ENCODE measurements at regions not wholly inside any gene's neighbourhood (a gene's known extent, or its start where the extent isn't known, plus 50 kb on each side); places are given as distances from the start of the nearest gene placed in this dataset.

- no peak for DNase-seq
Observed at GRCh38 chr2:191738003-191738402, 60.1 kb downstream of the NABP1 start.

DNA sequence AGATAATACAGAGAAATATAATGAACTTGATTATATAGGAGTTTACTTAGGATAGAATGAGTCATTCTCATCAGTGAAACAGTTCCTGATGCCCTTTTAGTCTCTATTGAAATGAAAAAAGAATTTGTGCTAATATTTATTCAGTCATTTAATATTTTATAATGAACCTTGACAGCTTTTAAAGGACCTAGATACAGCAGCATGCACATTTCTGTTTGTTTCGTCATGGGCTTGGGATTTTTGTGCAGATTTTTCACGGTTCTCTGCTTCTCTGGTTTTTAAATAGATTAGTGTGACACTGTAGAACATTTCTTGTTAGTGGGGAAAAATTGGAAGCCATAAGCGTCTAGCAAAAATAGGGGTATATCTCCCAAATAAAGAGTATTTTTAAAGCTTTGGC is 60.7 kb downstream of the NABP1 start:
- DNase-seq = no peak

DNA sequence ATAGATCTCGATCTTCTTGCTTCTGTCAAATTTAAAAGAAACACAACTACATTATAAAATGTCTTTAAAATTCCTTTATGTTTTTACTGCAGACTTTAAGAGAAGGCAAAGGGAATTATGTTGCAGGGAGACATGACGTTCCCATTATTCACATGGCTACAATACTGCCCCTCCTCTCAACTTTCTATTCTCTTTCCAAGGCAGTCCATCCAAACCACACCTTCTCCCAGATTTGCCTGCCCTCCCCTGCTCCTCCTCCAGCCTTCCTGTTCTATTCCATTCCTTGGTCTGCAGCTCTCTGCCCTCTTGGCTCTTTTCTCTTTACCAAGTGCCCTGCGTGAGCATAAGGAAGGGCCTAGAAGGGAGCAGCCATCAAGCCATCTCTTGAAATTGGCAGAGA is 61.3 kb downstream of the NABP1 start:
- no peak for DNase-seq

GRCh38 chr2:191740016-191740419 is 62.1 kb downstream of the NABP1 start:
- peak; percentile 9 to 68 for DNase-seq

- no peak for DNase-seq
Observed at GRCh38 chr2:191740759-191741158, 62.8 kb downstream of the NABP1 start.

- DNase-seq = no peak
Observed at GRCh38 chr2:191746346-191747169, 68.6 kb downstream of the NABP1 start.

DNA sequence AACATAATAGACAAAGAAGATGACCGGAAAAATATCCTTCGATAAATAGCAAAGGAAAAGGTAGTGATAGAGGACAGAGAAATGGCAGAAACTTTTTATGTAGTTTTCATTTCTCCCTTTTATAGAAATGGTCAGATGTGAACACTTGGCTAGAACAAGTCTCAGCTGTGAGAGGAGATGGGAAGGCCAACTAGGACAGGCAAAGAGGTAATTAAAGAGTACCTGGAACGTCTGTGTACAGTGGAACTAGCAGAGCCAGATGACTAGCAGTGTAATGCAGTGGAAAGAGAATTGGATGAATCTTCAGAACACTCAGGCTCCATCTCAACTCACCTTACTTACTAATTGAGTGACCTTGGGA is 69.2 kb downstream of the NABP1 start:
- no peak for DNase-seq

- DNase-seq = no peak
Observed at GRCh38 chr2:191748059-191748461, 70.1 kb downstream of the NABP1 start.

DNA sequence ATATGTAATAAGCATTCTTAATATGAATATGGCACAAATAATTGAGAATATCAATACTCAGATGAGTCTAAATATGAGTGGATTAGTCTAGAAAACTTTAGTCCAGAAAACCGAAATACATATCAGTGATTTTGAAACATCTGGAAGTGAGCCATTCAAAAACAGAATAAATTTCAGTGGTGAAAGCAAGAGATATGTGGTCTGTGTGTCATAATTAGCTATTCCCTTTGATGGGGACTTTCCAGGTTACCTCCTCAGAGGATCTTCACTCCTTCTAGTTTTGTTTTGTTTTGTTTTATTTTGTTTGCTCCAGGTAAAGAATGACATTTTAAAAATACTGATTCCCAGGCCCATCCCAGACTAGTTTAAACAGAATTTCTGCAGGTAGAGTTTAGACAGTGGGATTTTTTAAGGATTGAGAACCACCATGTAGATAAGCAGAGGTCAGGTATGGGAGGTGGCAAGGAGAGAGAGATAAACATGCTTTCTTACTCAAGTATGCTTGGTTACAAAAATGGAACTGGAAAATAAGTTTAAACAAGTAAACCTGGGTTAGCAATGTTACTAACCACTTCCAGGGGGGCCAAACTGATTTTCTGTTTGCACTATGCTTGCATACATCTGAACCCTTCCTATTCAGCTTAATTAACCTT is 70.7 kb downstream of the NABP1 start:
- DNase-seq = no peak

GRCh38 chr2:191749181-191749540 is 71.2 kb downstream of the NABP1 start:
- DNase-seq = no peak

DNA sequence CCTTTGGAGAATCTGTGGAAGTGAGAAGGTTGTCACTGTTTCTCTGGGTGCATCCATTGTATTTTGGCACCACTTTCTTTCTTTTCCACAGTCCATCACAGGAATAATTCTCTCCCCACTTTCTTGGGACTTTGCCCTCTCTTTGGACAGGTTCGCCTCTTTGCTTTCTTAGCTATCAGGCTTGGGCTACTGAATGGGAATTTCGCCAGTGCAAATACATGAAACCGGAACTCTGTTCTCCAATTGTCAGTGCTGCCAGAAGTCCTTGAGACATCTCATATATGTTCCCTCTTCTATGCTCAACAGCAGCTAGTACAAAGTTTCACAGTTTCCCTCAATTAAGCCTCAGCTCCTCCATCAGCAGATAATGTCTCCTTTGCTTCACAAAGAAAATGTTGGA is 76.2 kb downstream of the NABP1 start:
- DNase-seq = no peak

GRCh38 chr2:191756761-191757160 is 78.8 kb downstream of the NABP1 start:
- DNase-seq = no peak

DNA sequence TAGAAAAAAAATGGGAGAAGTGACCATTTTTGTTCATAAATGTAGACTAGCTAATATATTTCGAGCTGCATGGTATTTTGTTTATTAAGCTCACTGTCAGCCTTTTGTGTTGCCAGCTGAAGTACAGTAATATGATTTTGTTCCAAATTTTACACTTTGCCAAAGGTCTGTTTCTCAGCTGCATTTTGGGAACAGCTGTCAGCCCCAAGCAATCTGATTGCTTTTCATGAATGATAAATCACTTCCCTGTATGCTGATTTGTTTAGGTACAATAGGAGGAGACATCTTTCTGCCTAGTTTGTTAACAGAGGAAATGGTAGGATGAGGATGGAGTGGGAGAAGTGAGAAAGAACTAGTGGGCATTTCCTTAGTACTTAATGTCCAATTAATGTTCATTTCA is 79.3 kb downstream of the NABP1 start:
- DNase-seq = no peak

DNA sequence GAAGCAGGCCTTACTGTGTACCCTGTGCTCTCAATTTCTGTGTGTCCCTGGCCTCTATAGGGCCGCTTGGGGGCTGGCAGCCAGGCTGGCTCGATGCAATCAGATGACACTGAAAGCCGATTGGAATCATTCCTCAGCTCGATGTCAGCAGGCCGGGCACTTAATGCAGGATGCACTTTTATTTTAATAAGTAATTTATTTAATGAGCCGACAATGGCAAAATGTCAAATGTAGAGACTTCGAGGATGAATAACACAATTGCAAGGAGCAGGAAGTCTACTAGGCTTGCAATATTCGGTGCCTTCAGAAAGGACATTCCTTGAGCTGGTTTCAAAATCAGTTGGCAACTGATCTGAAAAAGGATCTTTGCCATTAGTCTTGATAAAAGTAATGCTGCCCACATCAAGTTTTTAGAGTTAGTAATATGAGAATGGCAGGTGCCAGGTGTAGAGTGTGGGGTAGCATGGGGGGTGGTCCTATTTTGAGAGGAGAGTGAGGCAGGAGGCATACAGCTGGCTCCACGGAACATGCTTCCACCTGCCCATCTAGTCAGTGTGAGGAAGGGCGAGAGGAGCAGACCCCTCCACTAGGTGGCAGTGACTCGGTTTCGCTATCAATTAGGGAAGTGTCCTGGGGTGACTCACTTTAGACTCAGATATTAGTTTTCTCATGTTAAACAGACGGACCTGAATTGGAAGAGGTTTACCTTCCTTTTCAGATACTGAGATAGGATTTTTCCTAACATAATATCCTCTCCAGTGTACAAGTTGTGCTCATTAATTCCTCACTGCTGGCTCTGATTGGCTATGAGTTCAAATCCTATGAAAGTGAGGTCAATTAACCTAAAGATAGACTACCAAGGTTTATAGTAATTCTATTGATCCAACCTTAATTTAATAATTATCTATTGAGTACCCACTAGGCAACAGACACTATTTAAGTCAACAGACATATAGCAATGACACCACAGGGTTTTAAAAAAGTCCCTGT is 80.9 kb downstream of the NABP1 start:
- peak; percentile 55 to 61 for DNase-seq

DNA sequence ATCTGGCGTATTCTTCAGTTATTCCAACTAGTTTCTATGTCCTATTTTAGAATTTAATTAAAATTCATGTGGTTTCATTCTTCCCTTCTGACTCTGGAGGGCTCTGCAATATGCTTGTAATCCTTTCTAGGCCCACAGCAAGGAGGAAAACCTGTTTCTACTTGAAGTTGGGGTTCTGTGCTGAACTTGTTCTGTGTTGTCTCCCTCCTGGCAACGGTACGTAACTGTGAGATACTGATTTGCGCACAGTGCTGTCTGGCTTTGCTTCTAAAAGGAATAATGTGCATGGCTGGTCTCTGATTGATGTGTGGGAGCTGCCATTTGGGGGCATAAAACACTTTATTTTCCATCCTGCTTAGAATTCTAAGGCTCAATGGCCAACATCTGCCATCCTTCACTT is 81.7 kb downstream of the NABP1 start:
- DNase-seq = no peak

DNA sequence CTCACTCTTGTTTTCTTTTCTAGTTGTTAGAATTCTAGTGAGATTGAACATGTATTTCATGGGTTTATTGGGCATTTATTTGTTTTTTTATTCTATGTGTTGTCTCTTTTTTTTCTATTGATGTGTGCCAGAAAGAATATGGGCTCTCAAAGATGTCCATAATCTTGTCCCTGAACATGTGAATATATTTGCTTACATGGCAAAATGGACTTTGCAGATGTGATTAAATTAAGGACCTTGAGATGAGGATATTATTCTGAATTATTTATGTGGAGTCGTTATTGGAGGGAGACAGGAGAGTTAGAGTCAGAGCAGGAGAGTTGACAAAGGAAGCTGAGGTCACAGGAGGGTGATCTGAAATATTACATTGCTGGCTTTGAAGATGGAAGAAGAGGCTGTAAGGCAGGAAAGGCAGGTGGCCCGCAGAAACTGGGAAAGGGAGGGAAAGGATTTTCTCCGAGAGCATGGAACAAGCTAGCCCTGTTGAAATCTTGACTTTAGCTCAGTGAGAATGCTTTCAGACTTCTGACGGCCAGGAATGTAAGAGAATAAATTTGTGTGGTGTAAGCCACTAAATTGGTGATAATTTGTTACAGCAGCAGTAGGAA is 82.8 kb downstream of the NABP1 start:
- DNase-seq = no peak

GRCh38 chr2:191773136-191773535 is 73.8 kb downstream of the CAVIN2 start:
- DNase-seq = no peak

GRCh38 chr2:191777351-191777750 is 69.5 kb downstream of the CAVIN2 start:
- DNase-seq = no peak

GRCh38 chr2:191778041-191778440 is 68.8 kb downstream of the CAVIN2 start:
- DNase-seq = no peak

DNA sequence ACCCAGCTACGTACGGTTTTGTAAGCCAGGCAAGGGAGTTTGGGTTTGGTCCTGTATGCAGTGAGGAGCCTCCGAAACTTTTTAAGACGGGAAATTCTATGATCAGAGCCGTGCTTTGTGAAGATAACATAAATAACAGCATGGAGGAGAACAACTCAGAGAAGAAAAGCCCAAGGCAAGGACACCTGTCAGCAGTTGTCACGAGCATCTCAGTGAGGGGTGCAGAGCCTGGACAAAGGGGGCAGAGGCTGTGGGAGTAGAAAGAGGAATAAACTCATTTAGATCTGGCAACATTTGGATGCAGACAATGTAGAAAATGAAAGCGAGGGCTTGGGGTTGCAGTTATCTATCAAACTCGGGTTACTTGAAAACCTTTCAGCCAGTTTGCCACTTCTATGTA is 64.5 kb downstream of the CAVIN2 start:
- no peak for DNase-seq

- DNase-seq = no peak
Observed at GRCh38 chr2:191783416-191783815, 63.5 kb downstream of the CAVIN2 start.
